ENCODE measurements at regions not wholly inside any gene's neighbourhood (a gene's known extent, or its start where the extent isn't known, plus 50 kb on each side); places are given as distances from the start of the nearest gene placed in this dataset.

DNA sequence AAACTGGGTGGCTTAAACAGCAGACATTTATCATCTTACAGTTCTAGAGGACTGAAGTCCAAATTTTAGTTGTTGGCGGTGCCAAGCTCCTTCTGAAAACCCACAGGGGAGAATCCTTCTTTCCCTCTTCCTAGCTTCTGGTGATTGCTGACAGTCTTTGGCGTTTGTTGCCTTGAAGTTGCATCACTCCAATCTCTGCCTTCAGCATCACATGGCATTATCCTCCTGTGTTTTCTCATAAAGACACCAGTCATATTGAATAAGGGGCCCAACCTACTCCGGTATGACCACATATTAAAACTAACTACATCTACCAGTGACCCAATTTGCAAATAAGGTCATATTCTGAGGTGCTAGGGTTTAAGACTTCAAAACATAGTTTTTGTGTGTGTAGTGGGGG, 472.1 kb upstream of the IGFBP3 start (continued):
- TF ChIP-seq, protein P1, sequence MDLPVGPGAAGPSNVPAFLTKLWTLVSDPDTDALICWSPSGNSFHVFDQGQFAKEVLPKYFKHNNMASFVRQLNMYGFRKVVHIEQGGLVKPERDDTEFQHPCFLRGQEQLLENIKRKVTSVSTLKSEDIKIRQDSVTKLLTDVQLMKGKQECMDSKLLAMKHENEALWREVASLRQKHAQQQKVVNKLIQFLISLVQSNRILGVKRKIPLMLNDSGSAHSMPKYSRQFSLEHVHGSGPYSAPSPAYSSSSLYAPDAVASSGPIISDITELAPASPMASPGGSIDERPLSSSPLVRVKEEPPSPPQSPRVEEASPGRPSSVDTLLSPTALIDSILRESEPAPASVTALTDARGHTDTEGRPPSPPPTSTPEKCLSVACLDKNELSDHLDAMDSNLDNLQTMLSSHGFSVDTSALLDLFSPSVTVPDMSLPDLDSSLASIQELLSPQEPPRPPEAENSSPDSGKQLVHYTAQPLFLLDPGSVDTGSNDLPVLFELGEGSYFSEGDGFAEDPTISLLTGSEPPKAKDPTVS (IDR thresholded peaks at IDR 0.05; ENCODE audit: low read depth, low read length) = no peak
- TF ChIP-seq E2F8 (IDR thresholded peaks at IDR 0.05; ENCODE audit: low read depth, partially characterized antibody) = no peak

DNA sequence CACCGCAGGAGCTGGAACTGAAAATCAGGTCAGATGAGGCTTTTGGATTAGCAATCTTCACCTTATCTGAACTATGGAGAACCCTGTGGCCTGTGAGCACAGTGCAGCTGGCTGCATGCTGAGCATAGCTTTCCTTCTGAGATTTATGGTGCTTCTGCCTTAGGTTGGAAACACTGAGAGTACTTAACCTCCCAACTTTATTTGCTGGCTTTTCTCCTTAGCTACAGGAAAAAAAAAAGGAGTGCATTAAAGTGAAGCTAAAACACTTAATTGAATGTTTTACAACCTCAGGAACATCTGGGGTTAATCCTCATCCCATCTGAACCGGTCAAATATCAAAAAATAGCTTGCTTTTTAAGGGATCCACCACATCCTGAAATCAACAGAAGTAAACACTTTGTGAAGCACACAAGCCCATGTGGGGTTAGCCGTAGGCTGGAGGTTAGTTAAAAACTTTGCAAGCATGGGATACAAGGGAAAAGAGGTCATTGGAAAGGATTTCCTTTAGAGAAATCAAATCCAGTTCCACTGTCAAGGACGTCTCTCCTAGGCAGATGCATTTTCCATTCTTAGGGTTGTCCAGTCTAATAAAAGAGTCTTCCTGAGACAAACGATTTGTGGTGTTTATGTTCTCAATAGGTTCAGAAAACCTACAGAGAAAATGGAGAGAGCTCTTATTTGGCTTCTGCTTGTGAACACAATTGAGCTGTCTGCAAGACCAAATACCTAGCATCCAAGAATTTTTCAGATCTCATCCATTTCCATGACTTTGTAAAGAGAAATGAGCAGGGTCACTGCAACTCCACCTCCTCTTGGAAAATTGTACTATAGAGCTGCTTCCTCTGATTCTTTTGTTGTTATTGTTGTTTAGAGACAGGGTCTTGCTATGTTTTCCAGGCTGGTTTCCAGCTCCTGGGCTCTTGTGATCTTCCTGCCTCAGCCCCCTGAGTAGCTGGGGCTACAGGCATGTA, 470.4 kb upstream of the IGFBP3 start:
- Histone ChIP-seq H3K27me3 (replicated peaks in 1 of 2; ENCODE audit: control insufficient read depth in 2 of 2, insufficient read depth in 2 of 2, low read length in 1 of 2) (no peaks in the 10 kb centered on the region), H3K79me2 (ENCODE audit: control insufficient read depth, insufficient read depth, low read length) (no peaks in the 10 kb centered on the region), H3K4me3 (no peak overlapping the region), H3K36me3 (ENCODE audit: control insufficient read depth in 2 of 2, insufficient read depth in 2 of 2, low read length in 1 of 2) (no peaks in the 10 kb centered on the region), H3K4me2 (ENCODE audit: control insufficient read depth, insufficient read depth) (no peak overlapping the region), H3K9me3 (replicated peaks; ENCODE audit: control insufficient read depth, insufficient read depth, low read length) (no peaks in the 10 kb centered on the region), H3K9ac (ENCODE audit: control insufficient read depth, insufficient read depth, low read length) (no peak overlapping the region), H2AFZ (ENCODE audit: control insufficient read depth, low read depth, low read length) (no peak overlapping the region), H3K27ac (ENCODE audit: control insufficient read depth, insufficient read depth) (no peak overlapping the region), H3K4me1 (ENCODE audit: control insufficient read depth, insufficient read depth, low read length) (no peaks in the 10 kb centered on the region), H4K20me1 (ENCODE audit: control insufficient read depth, insufficient read depth) (no peaks in the 10 kb centered on the region)
- ChIA-PET SMC1A (ENCODE audit: uncharacterized antibody, unreplicated experiment) (interaction anchor here (0.7 to 1.9 kb wide), 4 partner anchors 22 to 469 kb away, joined by 3 to 6 read pairs (median 4); no protein-coding TSS in a partner anchor), CTCF (interaction anchor here (0.7 to 1.6 kb wide), 3 partner anchors 24 to 469 kb away, joined by 3 to 6 read pairs (median 4); no protein-coding TSS in a partner anchor), RAD21 (ENCODE audit: unreplicated experiment) (no interaction called here), POLR2A (no interaction called here)
- FAIRE-seq (no peak), ATAC-seq (no peak), DNase-seq (ENCODE audit: low read depth, low spot score) (no peak)
- BruUV-seq (replicated peaks) = no TSS peak
- WGBS (ENCODE audit: insufficient coverage, insufficient replicate concordance, low lambda C conversion rate, missing lambda C conversion rate) = 11% methylated on average over 5 of the region's 5 CpGs
- in situ Hi-C loops (cut with MboI) = no loop called here
- intact Hi-C loops (cut with micrococcal nuclease; ENCODE audit: unreplicated experiment) = no loop called here
- TF ChIP-seq HDAC2 (IDR thresholded peaks at IDR 0.05) (no peak), NFYB (IDR thresholded peaks at IDR 0.05; ENCODE audit: insufficient read depth, low read depth, low read length) (no peak), MTA3 (IDR thresholded peaks at IDR 0.05; ENCODE audit: borderline replicate concordance, low read length) (no peak), TCF12 (IDR thresholded peaks at IDR 0.05; ENCODE audit: low read depth, low read length) (no peak), NFXL1 (IDR thresholded peaks at IDR 0.05; ENCODE audit: borderline replicate concordance) (no peak), SKIL (IDR thresholded peaks at IDR 0.05; ENCODE audit: low read depth, poor library complexity, severe bottlenecking) (no peak), ZNF24 (IDR thresholded peaks at IDR 0.05) (no peak), E2F4 (IDR thresholded peaks at IDR 0.05; ENCODE audit: low read depth, low read length) (no peak), SRF (IDR thresholded peaks at IDR 0.05; ENCODE audit: low read depth in 2 of 2, low read length in 2 of 2) (no peak)
- TF ChIP-seq, protein P2, sequence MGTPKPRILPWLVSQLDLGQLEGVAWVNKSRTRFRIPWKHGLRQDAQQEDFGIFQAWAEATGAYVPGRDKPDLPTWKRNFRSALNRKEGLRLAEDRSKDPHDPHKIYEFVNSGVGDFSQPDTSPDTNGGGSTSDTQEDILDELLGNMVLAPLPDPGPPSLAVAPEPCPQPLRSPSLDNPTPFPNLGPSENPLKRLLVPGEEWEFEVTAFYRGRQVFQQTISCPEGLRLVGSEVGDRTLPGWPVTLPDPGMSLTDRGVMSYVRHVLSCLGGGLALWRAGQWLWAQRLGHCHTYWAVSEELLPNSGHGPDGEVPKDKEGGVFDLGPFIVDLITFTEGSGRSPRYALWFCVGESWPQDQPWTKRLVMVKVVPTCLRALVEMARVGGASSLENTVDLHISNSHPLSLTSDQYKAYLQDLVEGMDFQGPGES (IDR thresholded peaks at IDR 0.05) = no peak
